Mucosa of descending colon (tissue), 3 donors: ENCODE measurements at regions not wholly inside any gene's neighbourhood (a gene's known extent, or its start where the extent isn't known, plus 50 kb on each side); places are given as distances from the start of the nearest gene placed in this dataset.

Experiments
- ATAC-seq: fragments of 200-7000 bp; cut with Tn5 transposase; one replicate; pipeline ENCODE4 v1.9.1; 2020; ENCODE audit warnings: mild to moderate bottlenecking, moderate library complexity
- DNase-seq, 3 donors: peaks; one replicate each; pipeline ENCODE4 v3.0.0-alpha.2; 2020
- H3K36me3 ChIP-seq: fragments of 200-600 bp; one replicate; pipeline ENCODE4 v1.8.0; 2021; ENCODE audit warnings: low read depth, mild to moderate bottlenecking
- H3K4me1 ChIP-seq: fragments of 200-600 bp; one replicate; pipeline ENCODE4 v1.8.0; 2021; ENCODE audit warnings: low read depth, mild to moderate bottlenecking
- H3K4me3 ChIP-seq: fragments of 200-600 bp; one replicate; pipeline ENCODE4 v1.8.0; 2021; ENCODE audit warnings: mild to moderate bottlenecking
- H3K9me3 ChIP-seq: fragments of 200-600 bp; one replicate; pipeline ENCODE4 v1.8.0; 2021; ENCODE audit warnings: mild to moderate bottlenecking
- intact Hi-C, 2 donors: fragments of 100-400 bp; cut with DNase I in 1 of 2; cut with micrococcal nuclease in 1 of 2; formaldehyde crosslinking; loops; one replicate each; pipeline versions ENCODE4 v1.11.0 to v1.11.1; 2022; cut with DNase I, micrococcal nuclease
- TF ChIP-seq, protein P1 (sequence below): fragments of 200-600 bp; IDR thresholded peaks from one replicate; pipeline ENCODE4 v1.8.0; 2022; ENCODE audit warnings: antibody characterized with exemption, mild to moderate bottlenecking
- donor health status: DM: no; HTN: no; CAD: no; lungs with moderate emphysema.
- donor health status: DM: no; HTN: no; CAD: no.
- donor health status: DM: no; HTN: yes; CAD: no.

DNA sequence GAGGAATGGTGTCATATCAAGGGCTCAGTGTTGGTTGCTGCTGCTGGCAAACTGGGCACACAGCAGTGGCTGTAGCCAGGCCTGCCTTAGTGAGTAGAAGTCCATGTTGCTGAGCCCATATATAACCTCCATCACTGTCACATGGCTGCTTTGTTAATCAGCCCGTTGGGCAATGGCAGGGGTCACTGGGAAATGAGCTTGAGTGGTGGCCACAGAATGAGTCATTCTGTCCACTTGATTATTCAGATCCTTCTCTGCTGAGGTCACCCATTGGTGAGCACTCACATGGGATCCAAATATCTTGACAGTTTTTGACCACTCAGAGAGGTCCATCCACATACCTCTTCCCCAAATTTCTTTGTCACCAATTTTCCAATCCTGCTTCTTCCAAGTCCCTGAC is 898.9 kb upstream of the EYS start:
- no peaks in the 10 kb centered on the region for H3K36me3 ChIP-seq
- H3K4me3 ChIP-seq, result no peak overlapping the region
- TF ChIP-seq, protein P1, sequence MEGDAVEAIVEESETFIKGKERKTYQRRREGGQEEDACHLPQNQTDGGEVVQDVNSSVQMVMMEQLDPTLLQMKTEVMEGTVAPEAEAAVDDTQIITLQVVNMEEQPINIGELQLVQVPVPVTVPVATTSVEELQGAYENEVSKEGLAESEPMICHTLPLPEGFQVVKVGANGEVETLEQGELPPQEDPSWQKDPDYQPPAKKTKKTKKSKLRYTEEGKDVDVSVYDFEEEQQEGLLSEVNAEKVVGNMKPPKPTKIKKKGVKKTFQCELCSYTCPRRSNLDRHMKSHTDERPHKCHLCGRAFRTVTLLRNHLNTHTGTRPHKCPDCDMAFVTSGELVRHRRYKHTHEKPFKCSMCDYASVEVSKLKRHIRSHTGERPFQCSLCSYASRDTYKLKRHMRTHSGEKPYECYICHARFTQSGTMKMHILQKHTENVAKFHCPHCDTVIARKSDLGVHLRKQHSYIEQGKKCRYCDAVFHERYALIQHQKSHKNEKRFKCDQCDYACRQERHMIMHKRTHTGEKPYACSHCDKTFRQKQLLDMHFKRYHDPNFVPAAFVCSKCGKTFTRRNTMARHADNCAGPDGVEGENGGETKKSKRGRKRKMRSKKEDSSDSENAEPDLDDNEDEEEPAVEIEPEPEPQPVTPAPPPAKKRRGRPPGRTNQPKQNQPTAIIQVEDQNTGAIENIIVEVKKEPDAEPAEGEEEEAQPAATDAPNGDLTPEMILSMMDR, result no peak
- DNase-seq (no peak), ATAC-seq (no peak)
- intact Hi-C loops, result no loop called here
- peaks cover 39% of the 10 kb centered on the region for H3K9me3 ChIP-seq
- H3K4me1 ChIP-seq, result no peaks in the 10 kb centered on the region

DNA sequence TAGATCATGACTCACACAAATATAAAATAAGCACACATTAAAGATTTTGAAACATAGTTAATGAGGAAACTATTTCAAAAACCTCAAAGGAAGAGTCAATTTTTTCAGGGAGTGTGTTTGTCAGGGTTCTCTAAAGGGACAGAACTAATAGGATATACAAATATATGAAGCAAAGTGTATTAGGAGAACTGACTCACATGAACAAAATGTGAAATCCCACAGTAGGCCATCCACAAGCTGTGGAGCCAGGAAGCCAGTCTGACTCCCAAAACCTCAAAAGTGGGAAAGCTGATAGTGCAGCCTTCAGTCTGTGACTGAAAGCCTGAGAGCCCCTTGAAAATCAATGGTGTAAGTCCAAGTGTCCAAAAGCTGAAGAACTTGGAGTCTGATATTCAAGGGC is 898.0 kb upstream of the EYS start:
- H3K4me3 ChIP-seq, result no peak overlapping the region
- no peak for DNase-seq
- TF ChIP-seq, protein P1, result no peak
- peaks cover 46% of the 10 kb centered on the region for H3K9me3 ChIP-seq
- intact Hi-C loops, result no loop called here
- ATAC-seq, result no peak
- no peaks in the 10 kb centered on the region for H3K4me1 ChIP-seq
- H3K36me3 ChIP-seq, result no peaks in the 10 kb centered on the region

DNA sequence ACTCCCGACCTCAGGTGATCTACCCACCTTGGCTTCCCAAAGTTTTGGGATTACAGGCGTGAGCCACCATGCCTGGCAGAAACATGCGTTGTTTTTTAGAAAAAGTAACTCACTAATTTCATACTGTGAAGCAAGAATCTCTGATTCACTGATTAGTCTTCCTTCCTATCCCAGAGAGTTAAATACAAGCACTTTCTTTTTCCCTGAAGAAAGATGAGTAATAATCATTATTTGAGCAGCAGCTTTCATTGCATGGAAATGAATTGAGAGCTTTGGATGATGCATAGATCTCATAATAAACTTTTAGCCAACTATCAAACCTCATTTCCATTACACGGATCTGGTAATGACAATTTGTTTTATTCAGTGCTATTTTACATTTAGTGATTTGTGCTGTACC is 892.5 kb upstream of the EYS start:
- intact Hi-C loops, result no loop called here
- Histone ChIP-seq H3K4me3 (no peak overlapping the region), H3K9me3 (peaks cover 49% of the 10 kb centered on the region), H3K36me3 (no peaks in the 10 kb centered on the region), H3K4me1 (no peaks in the 10 kb centered on the region)
- DNase-seq (no peak), ATAC-seq (no peak)
- TF ChIP-seq, protein P1, result no peak

DNA sequence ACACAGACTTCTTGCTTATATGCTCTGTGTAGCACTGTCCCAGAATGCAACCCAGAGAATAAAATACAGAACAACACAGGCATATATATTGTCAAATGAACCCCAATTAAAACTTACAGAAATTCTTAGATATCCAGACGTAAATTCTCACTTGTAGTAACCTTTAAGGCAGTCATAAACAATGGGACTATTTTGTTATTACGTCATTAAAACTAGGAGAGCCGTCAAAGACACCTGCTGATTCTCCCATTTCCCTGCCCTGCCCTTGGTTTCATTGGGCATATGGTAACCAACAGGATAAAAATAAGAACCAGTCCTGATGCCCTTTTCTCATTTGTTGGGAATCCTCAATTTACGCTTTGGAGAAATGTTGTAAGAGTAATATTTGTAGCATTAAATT is 871.3 kb upstream of the EYS start:
- Histone ChIP-seq H3K36me3 (no peaks in the 10 kb centered on the region), H3K4me3 (no peak overlapping the region), H3K9me3 (peaks cover 25% of the 10 kb centered on the region), H3K4me1 (no peaks in the 10 kb centered on the region)
- DNase-seq, result no peak
- TF ChIP-seq, protein P1, result no peak
- ATAC-seq, result no peak
- intact Hi-C loops, result no loop called here

DNA sequence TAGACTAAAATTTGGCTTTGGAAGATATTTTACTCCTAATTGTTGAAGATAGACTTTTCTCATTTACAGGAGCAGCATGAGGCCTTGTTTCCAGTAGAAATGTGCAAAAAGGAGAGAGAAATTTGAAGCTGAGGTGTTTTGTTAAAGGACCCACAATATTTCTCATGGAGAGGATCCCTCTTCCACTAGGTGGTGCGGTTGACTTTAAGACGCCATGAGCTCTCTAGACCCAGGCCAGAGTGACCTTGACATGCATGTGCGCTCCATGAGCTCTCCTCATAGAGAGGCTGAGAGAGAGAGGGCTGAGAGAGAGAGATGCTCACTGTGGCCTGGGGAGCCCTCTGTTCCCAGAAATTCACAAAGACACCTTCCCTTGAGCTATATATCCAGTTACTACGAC is 861.2 kb upstream of the EYS start:
- TF ChIP-seq, protein P1, result no peak
- Histone ChIP-seq H3K9me3 (peaks cover 35% of the 10 kb centered on the region), H3K4me1 (no peaks in the 10 kb centered on the region), H3K4me3 (no peak overlapping the region), H3K36me3 (no peaks in the 10 kb centered on the region)
- no peak for DNase-seq
- ATAC-seq, result no peak
- intact Hi-C loops, result no loop called here

DNA sequence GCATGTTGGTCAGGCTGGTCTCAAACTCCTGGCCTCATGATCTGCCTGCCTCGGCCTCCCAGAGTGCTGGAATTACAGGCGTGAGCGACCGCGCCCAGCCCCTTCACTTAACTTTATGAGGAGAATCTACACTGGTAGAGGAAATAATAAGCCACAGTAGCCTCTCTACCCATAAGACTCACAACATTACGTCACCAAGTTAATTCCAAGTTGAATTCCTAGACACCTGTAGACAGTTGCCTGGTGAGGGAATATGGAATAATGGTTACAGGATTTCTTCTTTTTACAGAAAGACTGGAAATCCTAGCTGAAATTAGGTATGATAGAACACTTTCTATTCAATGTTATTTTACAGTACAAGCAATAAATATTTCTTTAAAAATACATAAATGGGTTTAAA is 854.5 kb upstream of the EYS start:
- H3K4me3 ChIP-seq, result no peak overlapping the region
- H3K9me3 ChIP-seq, result peaks cover 42% of the 10 kb centered on the region
- no peaks in the 10 kb centered on the region for H3K36me3 ChIP-seq
- DNase-seq, result no peak
- H3K4me1 ChIP-seq, result no peaks in the 10 kb centered on the region
- intact Hi-C loops, result no loop called here
- TF ChIP-seq, protein P1, result no peak
- ATAC-seq, result no peak
